ENCODE measurements at regions not wholly inside any gene's neighbourhood (a gene's known extent, or its start where the extent isn't known, plus 50 kb on each side); places are given as distances from the start of the nearest gene placed in this dataset.

DNA sequence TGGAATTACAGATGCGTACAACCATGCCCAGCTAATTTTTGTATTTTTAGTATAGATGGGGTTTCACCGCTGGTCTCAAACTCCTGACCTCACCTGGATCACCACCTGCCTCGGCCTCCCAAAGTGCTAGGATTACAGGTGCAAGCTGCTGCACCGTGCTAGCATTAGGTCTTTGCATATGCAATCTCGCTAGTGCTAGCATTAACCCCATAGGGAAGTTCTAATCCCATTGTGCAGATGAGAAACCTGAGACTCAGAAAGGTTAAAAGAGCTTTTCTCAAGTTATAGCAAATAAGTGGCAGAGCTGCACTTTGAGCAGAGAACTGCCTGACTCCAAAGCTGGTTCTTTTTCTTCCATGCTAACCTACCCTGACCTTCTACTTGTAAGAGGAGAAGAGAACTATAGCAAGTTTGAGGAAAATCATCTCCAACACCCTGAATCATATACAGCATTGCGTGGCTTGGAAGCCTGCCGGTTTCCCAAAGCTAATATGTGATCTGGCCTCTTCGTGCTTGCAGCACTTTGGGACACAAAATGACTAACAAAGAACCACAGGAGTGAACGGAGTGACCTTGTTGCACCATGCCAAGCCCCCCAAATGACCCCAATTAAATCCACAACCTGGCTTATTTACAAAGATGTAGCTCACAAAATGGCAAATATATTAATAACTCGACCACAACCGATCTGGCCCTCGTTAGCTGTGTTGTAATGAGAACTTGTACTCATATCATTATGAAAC lies 185.1 kb downstream of the TM2D1 start:
- TF ChIP-seq, protein P1, sequence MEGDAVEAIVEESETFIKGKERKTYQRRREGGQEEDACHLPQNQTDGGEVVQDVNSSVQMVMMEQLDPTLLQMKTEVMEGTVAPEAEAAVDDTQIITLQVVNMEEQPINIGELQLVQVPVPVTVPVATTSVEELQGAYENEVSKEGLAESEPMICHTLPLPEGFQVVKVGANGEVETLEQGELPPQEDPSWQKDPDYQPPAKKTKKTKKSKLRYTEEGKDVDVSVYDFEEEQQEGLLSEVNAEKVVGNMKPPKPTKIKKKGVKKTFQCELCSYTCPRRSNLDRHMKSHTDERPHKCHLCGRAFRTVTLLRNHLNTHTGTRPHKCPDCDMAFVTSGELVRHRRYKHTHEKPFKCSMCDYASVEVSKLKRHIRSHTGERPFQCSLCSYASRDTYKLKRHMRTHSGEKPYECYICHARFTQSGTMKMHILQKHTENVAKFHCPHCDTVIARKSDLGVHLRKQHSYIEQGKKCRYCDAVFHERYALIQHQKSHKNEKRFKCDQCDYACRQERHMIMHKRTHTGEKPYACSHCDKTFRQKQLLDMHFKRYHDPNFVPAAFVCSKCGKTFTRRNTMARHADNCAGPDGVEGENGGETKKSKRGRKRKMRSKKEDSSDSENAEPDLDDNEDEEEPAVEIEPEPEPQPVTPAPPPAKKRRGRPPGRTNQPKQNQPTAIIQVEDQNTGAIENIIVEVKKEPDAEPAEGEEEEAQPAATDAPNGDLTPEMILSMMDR (IDR thresholded peaks at IDR 0.05) = no peak
- TF ChIP-seq POLR2AphosphoS5 (IDR thresholded peaks at IDR 0.05; ENCODE audit: insufficient read depth in 1 of 2, low read depth in 1 of 2) (no peak), POLR2A (IDR thresholded peaks at IDR 0.05) (no peak)

DNA sequence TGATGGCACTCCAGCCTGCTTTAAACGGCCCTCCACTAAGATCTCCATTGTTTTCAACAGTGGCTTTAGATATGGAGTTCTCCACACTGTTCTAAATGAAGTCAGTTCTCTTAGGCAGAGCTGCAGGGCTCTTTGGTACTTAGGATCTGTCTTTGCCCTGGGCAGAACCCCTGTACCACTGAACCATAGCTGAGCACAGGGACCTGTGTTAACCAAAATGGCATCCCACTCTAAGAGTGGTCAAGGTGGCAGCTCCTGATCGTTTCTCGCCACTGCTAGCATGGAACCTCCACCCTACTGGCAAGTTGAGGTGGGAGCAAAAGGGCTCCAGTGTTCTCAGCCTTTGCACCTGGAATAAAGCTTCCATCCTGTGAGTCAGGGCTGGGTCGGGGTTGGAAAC lies 186.7 kb downstream of the TM2D1 start:
- Histone ChIP-seq H3K36me3 (no peaks in the 10 kb centered on the region), H3K27ac (no peak overlapping the region), H3K27me3 (no peaks in the 10 kb centered on the region), H3K4me3 (no peak overlapping the region), H3K4me1 (no peaks in the 10 kb centered on the region), H3K9me3 (no peaks in the 10 kb centered on the region)
- TF ChIP-seq POLR2A (IDR thresholded peaks at IDR 0.05) = no peak
- TF ChIP-seq, protein P1 (IDR thresholded peaks at IDR 0.05) = no peak
- no peak for TF ChIP-seq POLR2AphosphoS5 (IDR thresholded peaks at IDR 0.05; ENCODE audit: insufficient read depth in 1 of 2, low read depth in 1 of 2)
- DNase-seq (ENCODE audit: extremely low spot score in 2 of 2) = no peak
- intact Hi-C loops (cut with DNase I) = no loop called here

More for the DNA sequence above, 185.1 kb downstream of the TM2D1 start:
- H3K4me1 ChIP-seq = no peaks in the 10 kb centered on the region
- intact Hi-C loops (cut with DNase I) = no loop called here
- no peak for DNase-seq (ENCODE audit: extremely low spot score in 2 of 2)
- no peaks in the 10 kb centered on the region for H3K36me3 ChIP-seq
- H3K27me3 ChIP-seq = no peaks in the 10 kb centered on the region
- no peak overlapping the region for H3K4me3 ChIP-seq
- H3K9me3 ChIP-seq = no peaks in the 10 kb centered on the region
- H3K27ac ChIP-seq = no peak overlapping the region

DNA sequence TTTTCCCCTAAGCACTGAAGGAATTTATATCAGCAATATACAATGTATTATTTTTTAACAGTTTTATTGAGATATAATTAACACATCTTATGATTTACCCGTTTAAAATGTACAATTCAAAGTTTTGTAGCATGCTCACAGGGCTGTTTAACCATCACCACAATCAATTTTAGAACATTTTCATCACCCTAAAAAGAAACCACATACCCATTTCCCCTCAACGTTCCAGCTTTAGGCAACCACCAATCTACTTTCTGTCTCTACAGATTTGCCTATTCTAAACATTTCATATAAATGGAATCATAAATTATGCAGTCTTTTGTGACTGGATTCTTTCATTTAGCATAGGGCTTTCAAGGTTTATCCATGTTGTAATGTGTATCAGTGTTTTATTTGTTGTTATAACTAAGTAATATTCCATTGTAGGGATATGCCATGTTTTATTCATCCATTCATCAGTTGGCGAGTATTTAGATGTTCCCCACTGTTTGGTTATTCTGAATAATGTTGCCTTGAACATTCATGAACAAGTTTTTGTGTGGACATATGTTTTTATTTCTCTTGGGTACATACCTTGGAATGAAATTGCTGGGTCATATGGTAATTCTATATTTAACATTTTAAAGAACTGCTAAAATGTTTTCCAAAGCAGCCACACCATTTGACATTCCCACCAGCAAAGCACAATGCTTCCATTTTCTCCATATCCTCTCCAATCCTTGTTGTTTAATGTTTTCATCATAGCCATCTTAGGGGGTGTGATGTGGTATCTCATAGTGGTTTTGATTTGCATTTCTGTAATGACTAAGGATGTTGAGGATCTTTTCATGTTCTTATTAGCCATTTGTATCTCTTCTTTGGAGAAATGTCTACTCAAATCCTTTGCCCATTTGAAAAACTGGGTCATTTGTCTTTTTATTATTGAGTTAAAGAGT lies 188.5 kb downstream of the TM2D1 start:
- Histone ChIP-seq H3K36me3 (no peaks in the 10 kb centered on the region), H3K27ac (no peak overlapping the region), H3K27me3 (no peaks in the 10 kb centered on the region), H3K9me3 (no peaks in the 10 kb centered on the region), H3K4me1 (no peaks in the 10 kb centered on the region), H3K4me3 (no peak overlapping the region)
- no peak for DNase-seq (ENCODE audit: extremely low spot score in 2 of 2)
- TF ChIP-seq POLR2A (IDR thresholded peaks at IDR 0.05) = no peak
- no peak for TF ChIP-seq POLR2AphosphoS5 (IDR thresholded peaks at IDR 0.05; ENCODE audit: insufficient read depth in 1 of 2, low read depth in 1 of 2)
- TF ChIP-seq, protein P1 (IDR thresholded peaks at IDR 0.05) = no peak
- intact Hi-C loops (cut with DNase I) = no loop called here

DNA sequence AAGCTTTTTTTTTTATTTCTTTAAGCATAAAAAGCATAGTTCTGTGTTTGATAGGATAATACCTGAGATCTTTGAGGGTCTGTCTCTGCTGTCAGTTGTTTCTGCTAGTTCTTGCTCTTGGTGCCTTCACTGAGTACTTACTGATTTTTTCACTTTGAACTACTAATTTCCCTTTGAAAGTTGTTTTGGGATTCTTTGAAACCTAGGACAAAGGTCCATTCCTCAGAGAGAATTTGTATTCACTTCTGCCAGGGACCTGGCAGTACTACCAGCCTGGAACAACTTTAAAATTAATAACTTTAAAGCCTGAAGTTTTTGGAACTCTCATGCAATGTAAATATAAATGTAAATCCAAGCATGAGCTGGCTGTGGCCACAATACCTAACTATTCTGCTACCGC lies 190.1 kb downstream of the TM2D1 start:
- DNase-seq (ENCODE audit: extremely low spot score in 2 of 2) = no peak
- Histone ChIP-seq H3K27me3 (no peaks in the 10 kb centered on the region), H3K36me3 (no peaks in the 10 kb centered on the region), H3K27ac (no peak overlapping the region), H3K9me3 (no peaks in the 10 kb centered on the region), H3K4me3 (no peak overlapping the region), H3K4me1 (no peaks in the 10 kb centered on the region)
- intact Hi-C loops (cut with DNase I) = no loop called here
- TF ChIP-seq POLR2A (IDR thresholded peaks at IDR 0.05) = no peak
- no peak for TF ChIP-seq POLR2AphosphoS5 (IDR thresholded peaks at IDR 0.05; ENCODE audit: insufficient read depth in 1 of 2, low read depth in 1 of 2)
- TF ChIP-seq, protein P1 (IDR thresholded peaks at IDR 0.05) = no peak
